NCI-H2081 treated with DMSO at 0.1 percent for 48 hours (cell line): ENCODE measurements at regions not wholly inside any gene's neighbourhood (a gene's known extent, or its start where the extent isn't known, plus 50 kb on each side); places are given as distances from the start of the nearest gene placed in this dataset.
"Not testable (repeated sequence)": the region's sequence is repeated elsewhere in the genome, so short reads cannot be mapped to it uniquely, and the experiment has no call there.

Experiments
- DNase-seq: peaks from one replicate; lab custom pipeline; 2025; lab: John Stamatoyannopoulos, UW

DNA sequence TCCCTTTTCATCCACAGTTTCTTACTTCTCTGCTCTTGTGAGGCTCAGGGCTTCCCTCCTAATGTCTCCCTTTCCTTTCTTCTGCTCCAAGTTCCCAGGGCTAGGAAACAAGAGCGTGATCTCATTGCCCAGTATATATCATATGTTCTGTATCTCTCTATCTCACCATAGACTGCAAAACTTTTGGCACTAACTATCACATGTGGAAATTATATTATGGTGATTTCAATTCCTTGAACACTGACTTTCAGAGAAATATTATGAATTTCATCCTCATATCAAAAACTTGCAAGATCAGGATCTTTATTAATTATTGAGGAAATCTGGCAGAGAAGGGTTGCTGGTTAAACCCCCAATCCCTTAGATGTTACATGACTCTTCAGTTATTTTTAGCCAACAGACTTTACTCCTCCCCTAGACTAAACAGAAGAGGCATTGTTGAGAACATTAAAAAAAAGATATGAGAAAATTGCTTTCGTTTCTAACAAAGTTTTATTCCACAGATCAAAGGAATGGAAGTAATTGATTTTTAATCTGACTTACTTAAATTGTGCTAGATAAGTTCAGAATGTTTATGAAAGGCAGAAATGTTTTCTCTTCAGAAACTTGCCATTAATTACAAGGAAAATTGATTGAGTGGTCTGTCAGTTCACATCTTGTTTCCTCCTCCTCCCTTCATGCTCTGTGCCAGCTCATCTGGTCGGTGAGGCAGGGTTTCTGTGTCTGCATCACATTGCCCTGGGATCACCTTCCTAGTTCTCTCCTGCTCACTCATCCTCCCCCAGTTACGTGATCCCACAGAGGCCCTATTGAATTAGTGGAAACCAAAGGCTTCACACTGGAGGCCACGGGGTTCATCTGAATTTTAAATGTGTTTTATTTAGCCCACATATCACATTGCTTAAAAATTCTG, 378.5 kb downstream of the LMO7 start:
- DNase-seq = no peak

DNA sequence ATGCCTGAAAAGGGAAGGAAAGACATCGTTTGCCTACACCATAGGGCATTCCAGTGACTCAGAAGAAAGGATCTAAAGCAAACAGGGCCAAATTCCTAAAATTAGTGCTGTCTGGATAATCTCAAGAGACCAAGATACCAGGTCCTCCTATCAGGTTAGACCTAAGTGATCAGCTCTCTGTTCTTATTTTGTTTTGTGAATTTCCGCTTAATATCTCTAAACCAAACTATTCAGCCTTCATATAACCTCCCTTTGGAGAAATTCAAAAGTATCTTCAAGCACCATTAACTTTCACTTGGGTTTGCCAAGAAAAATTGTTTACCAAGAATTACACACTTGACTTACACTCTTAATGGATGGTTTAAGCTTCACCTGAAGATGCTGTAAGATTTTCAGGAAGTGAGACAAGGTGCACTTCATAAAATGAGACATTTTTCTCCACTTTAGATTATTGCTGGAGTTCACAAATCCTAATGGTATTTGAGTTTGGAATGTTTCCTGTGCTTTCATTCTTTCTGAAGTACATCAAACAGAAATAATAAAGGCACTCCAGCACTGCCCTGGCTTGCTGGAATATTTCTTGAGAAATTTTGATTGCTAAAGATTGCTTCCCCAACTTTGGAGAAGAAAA, 376.1 kb downstream of the LMO7 start:
- no peak for DNase-seq

DNA sequence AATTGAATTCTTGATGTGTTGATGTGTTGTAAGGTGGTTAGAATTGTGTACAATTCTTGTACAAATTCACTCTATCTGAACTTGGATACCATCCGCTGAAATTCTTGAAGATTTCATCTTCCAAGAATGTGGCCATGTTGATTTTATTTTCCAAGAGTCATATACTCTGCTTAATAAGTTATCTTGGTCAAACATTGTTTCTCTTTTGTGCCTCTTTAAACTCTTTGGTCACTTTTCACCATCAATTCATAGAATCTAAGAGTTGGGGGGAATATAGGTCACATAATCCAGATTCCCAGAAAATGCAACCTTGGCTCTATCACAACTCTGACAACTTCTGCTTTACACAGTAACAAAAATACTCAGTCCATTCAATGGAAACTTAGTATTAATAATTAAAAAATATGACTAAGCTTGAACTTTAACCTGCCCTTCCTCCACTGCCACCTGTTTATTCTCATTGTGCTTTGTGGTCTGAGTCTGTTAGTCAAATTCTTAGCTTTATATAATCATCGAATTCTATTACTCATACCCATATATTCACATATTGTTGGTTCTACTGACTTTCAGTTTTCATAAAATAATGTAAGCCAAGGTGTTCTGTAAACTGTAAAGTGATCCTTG, 373.2 kb downstream of the LMO7 start:
- DNase-seq = no peak

DNA sequence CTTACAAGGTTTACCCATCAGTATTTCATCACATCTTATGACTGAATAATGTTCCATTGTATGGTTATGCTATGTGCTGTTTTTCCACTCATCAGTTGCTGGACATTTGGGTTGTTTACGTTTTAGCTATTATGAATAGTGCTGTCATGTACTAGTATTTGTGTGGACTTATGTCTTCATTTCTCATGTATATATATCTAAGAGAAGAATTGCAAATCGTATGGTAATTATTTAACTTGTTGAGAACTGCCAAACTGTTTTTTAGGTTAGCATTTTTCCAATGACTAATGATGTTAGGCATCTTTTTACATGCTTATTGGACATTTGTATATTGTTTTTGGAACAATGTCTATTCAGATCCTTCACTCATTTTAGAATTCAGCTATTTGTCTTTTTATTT, 368.3 kb downstream of the LMO7 start:
- DNase-seq = no peak

DNA sequence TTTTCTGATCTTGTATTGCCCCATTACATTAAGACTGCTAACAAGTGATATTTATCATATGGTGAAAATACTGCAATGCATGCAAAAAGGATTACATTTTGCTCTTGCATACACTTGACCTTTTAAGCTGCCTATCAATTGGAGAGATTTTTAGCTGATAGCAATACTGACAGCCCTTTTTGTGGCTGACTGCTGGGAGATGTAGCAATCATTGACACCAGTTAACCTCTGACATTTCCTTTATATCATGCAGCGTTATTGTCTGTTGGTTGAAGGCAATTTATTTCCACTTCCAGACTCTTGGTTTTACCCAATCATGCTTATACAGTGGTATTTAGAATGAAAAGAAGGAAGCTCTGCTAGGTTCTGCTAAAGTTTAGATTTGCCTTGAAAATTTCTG, 364.0 kb downstream of the LMO7 start:
- no peak for DNase-seq

DNA sequence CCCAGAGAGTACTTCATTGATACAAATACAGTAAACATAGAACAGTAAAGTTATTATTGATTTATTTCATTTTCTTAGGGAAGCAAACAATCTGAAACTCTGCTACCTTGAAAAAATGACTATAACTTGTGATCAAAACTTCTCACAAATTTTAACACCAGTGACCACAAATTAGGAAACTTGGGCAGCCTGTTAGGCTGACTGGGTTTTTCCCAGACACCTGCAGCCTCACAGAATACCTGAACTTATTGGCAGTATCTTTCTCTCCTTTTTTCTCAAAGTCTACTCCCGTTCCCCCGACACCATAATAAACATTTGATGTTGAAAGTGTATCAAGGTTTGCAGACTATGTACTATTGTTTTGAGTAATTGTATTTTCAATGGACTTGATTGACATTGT, 360.5 kb downstream of the LMO7 start:
- no peak for DNase-seq

DNA sequence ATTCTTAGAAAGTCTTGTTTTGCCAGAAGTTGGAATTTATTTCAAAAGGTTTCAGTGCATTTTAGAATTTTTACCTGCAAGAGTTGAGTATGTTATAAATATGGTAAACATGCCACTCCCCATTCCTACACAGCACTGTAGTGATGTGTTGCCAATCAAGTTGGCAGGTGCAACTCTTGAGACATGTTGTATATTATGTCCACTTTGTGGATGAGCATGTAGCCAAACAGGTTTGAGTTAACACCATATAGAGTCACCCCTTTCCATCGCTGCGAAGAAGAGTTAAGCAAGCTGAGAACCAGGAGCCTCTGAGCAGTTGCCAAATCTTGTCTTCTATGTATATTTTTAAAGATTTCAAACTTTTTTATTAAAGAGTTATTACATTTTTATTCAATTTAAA, 359.8 kb downstream of the LMO7 start:
- no peak for DNase-seq

DNA sequence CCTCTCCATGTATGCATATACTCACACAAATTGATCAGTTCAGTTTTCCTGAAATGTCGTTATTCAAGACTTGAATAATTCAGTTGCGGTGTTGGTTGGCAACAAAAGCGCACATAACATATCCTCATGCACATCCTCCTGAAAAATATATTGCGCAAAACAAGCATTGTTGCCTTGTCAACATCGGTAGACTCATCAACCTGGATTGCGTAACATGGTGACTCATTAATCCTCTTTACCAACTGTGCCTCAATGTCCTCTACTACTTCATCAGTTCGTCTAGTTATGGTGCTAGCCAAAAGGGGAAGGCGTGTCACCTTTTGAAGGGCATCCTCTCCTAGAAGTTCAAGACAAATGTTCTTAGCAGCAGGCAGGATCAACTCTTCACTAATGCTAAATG, 357.7 kb downstream of the LMO7 start:
- no peak for DNase-seq

DNA sequence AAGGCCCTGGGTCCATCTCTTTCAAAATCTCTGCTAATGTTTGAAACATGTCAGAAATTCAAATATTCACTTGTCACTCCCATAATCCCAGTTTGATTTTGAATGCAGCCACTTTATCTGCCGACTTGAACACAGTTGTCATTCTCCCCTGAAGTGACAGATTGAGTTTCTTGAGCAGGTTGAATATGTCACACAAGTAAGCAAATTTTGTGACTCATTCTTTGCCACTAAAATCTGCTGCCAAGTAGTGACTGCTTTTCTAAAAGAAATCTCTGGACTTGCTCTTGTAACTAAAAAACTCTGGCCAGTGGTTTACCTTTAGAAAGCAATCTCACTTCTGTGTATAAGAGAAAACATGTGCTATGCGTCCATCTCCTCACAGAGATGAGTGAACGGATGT, 357.1 kb downstream of the LMO7 start:
- no peak for DNase-seq

DNA sequence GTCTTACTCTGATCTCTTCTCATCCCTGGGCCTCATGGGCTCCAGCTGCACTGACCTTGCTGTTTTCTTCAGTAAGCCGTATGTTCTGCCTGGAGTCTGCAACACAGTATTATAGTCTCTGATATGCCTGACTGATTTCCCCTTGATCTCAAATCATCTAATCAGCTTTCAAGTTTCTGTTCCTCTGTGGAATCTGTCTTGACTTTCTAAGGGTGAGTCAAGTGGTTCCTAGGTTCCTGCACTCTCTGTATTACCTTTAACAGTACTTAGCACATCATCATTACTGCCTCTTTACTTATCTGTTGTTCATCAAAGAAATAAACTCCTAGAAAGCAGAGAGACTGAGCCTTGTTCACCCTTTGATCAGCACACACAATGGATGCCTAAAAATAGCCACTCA, 350.7 kb downstream of the LMO7 start:
- no peak for DNase-seq

DNA sequence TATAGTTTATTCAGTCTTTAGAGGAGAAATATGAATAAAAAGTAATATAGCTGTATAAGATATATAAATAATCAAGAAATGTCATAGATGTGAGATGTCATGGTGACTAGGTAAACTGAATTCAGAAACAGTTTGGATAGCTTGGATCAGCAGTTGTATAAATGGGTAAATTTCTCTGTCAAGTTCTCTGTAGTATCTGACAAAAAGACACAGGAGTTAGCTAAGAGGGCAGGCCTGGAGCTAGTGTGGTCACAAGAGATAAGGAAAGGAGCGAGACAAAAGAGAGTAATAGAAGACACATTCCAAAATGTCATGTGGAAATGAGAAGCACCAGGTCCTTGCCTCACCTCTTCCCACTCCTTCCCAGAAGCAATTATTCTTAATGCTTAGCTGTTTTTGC, 349.0 kb downstream of the LMO7 start:
- DNase-seq = no peak

DNA sequence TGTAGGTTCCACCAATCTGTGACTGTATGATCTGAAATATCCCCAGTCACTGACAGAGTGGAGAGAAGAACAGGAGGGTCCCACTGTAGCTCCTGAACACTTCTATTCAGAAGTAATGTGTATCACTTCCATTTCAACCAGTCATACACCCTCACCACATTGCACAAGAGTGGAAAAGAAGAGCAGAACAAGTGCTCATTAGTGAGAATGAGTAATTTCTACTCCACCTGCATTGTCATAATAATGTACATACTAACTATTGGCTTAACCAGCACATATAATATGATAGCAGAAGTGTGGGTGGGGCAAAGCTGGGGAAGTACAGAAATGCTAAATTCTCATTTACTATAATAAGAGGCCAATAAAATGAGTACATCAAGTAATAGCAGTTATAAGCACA, 342.7 kb downstream of the LMO7 start:
- DNase-seq = no peak

DNA sequence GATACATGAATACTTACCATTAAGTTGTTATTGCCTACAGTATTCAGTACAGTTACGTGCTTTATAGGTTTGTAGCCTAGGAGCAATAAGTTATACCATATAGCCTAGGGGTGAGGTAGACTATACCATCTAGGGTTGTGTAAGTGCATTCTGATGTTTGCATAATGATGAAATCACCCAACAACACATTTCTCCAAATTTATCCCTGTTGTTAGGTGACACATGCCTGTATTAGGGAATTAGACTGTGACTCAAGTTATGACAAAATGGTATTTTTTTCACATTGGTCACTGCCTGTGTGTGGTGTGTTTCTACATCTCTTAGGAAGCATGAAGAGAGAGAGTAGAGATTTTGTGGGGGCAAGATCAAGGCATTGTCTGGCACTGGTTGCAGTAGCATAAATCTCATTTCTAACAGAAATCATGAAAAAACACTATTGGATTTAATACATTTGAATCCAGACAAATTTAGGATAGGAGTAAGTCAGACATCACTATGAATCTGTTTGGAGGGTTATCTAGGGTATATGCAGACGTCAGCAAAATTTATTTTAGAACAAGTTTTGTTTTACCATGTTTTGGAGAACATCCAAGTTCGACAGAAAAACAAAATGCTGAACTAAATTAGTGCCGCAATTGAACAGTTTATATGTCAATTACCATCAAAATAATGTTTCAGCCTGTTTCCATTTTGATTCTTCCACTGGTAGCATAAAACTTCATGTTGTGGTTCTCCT, 332.1 kb downstream of the LMO7 start:
- DNase-seq = no peak

DNA sequence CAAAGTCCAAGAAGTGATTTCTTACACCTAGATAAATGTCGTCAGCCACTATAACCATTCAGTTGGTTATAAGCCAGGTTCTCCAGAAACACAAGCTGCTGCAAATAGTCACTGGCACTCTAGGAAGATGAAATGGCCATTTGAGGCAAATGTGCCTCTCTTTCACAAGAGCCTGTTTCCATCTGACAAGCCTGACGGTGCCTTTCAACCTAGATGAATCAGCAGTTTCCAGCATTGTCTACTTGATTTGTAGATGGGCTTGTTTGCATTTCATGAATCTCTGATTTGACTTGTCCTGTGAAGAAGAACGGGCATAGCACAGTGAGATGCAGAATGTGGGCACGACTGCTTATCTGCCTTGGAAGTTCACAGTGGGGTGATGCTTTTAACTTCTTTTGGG, 327.2 kb downstream of the LMO7 start:
- DNase-seq = no peak

DNA sequence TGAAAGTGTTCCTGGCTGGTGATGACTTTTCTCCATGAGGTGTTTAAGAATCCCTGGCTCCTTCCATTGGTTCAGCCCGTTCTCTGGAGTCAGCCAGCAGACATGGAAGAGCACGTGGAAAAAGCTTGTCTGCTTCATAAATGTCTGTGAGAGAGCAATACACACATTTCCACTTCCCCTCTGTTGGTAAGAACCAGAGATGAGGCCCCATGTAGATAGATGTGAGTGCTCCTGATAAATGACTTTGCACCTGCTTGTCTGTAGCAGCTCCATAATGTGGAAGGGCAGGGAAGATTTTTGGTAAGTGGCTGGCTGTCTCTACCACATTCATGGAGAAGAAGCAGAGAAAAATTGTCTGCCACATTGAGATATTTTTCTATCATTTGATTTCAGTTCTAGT, 325.8 kb downstream of the LMO7 start:
- no peak for DNase-seq

DNA sequence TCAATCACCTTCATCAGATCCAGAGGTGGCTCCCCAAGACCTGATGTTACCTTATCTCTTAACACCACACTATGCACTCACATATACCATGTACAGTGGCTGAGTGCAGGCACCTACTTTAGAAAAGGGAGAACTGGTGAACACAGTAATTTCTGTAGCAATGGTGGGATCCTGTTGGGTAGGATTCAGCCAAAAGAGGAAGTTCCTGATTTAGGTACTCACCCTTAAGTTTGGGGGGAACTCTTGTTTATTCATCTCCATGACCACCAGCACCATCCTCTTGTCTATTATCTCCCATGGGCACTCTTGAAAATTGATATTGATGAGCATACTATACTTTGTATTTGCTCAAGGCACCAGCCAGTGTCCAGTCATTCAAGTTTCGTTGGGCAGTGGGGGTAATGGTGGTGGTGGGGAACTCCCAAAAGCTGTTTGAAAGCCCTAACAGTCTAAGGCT, 324.4 kb downstream of the LMO7 start:
- no peak for DNase-seq

DNA sequence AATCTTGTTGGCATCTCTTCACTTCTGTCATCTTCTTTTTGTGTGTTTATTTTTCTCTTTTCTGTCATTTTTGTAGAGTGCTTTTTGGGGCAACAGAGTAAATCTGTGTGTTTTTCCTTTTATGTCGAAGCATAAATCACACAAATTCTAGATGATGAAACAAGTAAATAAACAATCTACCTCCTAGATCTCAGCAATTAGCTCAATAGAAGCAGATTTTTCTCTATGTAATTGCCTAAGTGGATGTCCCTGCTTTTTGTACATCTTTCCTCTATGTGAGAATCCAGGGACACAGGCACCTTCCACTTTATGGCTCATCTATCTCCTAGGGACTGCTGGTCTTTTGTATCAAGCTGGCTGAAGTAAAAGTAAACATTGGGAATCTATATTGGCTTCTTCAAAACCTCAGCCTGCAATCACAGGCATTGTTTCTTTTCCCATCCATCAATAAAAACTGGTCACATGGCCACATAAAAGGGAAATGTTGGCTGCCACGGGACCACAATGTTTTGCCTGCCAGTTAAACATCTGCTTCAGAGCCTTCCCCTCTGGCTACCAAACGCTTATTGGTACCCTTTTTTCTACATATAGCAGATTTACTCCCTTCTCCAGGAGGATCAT, 323.8 kb downstream of the LMO7 start:
- DNase-seq = no peak

DNA sequence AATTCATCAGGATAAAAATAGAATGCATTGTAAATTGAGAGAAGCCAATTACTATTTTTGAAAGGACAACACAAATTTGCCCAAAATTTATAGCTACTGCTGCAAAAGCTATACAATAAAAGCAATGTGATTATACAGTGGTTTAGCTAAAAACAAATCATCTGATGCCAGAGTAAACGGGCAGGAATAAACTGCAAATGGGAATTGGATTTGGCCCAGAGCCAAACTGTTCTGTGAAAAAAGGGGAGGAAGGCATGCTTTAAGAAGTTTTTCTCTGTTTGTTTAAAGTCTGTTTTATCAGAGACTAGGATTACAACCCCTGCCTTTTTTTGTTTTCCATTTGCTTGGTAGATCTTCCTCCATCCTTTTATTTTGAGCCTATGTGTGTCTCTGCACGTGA, 317.5 kb downstream of the LMO7 start:
- not testable (repeated sequence) for DNase-seq

DNA sequence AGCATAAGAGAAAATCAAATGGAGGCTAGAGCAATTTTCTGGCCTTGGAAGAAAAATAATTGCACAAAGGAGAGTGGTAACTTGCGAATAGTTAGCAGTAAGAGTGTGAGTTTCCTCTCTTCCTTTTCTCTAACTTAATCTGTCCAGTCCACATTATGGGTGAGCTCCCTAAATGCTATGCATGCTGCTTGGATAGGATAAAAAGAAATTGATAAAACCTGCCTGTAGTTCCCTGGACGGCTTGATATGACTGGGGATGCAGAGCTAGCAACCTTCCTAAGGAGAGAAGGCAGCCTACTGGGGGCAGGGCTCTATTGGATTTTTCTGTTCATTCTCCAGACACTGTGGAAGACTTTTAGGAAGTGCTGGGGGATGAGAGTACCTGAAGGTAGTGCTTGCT, 311.3 kb downstream of the LMO7 start:
- no peak for DNase-seq

DNA sequence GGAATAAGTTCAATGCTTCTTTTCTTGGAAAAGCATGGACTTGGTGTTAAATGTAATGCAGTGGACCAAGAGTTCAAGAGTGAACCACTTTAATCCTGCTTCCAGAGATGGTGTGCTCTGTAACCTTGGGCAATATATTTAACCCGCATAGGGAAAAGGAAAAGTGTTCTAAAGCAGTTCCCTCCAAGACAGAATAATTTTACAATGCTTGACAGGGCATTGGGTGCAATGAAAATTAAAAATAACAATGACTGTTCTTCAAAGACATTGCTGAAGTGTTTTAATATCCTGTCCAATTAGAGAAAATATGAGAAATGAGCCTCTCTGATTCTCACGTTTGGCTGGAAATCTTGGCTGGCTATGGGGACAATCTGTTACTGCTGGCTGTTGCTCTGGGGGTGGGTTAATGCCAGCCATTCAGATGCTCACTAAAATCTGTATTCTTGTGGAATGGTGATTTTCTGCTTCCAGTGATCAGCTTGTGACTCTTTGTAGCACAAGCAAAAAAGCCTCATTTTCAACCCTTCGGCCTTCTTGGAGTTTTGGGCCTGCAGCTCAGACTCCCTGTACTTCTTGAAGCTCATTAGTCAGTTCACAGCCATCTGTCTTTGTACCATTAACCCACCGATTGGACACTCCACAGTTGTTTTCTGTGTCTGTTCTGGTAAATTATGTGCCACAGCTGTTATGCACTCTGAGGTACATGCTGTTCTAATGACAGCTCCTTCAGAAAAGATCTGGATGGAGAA, 310.6 kb downstream of the LMO7 start:
- no peak for DNase-seq

DNA sequence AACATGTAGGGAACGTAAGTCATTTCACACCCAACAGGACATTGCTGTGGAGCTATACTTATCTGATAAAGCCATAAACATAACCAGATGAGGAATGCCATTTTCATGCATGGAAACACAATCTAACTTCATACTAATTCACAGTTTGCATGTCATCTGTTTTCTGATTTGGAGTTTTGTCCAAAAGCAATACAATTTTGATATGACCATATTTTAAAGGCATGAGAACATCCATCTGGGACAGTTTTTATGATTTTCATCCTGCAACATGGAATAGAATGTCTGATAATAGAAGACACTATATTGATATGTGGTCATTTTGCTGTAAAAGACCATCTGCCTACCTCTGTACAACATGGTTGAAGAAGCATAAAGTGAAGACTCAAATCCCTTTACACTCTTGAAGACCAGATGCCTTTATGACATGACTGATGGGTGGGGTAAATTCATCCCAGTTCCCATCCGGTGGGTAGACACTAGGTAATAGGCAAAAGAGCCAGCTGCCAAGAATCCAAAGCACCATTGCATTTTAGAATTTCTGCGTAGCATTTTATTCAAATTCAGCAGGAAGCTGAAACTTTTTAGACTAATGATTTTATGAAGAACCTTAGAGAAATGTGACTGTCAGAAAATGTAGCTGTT, 309.8 kb downstream of the LMO7 start:
- DNase-seq = no peak
